ENCODE measurements at regions not wholly inside any gene's neighbourhood (a gene's known extent, or its start where the extent isn't known, plus 50 kb on each side); places are given as distances from the start of the nearest gene placed in this dataset.
"Not testable (repeated sequence)": the region's sequence is repeated elsewhere in the genome, so short reads cannot be mapped to it uniquely, and the experiment has no call there.

DNA sequence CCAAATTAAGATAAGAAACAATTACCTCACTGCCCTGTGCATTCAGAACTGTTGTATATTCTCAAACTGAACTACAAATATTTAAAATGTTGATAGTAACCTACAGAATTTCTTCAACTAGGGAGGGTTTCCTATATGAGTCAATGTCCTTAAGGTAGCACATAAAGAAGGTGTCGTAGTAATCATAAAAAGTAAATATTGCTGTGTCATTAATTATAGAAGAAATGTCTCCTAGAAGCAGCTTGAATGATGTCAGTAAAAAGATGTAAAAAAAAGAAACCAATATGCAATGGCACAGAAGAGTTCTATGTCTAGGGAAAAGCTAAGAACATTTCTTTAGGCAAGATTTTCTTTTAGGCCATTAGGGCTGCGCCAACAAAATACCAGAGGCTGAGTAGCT, 559.6 kb upstream of the EPHA5 start:
- no peak for DNase-seq

DNA sequence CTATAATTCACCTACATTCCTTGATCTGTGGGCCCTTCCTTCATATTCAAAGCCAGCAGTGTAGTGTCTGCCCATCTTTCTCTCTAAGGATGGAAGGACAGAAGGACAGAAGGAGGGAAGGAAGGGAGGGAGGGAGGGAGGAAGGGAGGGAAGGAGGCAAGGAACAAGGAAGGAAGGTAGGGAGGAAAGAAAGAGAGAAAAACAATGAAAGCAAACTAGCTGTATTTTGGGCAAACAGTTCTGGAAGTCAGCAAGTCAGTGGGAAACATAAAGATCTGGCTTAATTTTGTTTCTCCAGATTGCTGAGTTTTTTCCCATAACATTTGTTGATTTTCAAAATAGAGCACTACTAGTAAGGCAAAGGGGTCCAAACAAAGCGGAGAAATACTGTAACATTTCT, 555.2 kb upstream of the EPHA5 start:
- DNase-seq, result no peak

DNA sequence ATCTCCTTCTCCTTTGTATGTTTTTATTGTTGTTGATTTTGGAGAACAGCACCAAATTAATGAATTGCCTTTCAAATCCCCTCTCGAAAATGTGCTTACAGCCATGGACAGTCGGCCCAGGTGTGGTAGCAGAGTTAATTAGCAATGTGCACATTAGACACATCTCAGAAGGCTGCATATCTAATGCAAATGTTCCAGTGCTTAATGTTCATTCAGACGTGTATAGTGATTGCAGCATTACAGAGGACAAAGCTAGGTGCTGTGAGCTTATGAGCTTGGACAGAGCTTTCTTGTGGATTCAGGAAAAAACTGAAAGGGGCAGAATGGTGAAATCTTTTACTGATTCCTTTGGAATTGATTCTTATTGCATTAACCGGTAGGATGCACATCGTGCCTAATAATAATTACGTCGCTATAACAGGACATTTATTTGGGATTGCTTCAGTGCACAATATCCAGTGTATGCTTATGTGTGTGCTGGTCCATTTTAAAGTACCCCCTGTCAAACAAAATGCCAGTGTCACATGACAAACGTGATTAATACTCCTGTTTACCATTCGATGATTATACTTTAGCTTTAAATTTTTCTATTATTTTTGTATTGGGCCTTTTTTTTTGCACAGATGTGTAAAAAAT, 552.9 kb upstream of the EPHA5 start:
- no peak for DNase-seq

DNA sequence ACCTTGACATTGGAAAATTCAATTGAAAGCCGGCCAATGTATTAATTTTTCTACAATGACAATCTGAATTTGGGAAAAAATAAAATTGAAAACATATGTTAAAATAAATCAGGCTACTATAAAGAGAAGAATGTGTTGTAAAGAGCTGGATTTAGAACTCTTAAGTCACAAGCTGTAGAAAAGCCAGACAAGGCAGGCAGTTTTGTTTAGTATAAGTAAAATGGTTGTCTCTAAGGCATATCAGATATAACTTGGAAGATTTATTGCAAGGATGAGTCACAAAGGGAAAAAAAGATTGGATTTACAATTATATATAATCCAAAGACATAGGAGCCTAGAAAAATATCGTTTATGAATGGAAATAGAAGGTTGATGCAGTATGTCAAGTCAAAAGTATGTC, 549.1 kb upstream of the EPHA5 start:
- DNase-seq, result no peak

DNA sequence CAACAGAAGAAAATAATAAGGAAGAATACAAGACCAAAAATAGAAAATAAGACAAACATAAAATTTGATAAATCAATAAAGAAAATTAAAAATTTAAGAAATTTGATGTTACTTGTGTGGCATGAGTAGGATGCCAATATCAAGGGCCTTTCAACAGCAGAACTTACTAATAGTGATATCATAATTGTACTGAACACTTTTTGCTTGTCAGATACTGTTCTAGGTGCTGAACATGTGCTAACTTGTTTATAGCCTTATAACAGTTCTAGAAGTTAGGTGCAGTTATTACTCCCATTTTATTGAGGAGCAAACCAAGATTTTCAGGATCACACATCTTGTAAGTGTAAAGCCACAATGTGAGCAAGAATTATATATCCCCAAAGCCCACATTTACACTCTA, 546.0 kb upstream of the EPHA5 start:
- DNase-seq, result no peak

DNA sequence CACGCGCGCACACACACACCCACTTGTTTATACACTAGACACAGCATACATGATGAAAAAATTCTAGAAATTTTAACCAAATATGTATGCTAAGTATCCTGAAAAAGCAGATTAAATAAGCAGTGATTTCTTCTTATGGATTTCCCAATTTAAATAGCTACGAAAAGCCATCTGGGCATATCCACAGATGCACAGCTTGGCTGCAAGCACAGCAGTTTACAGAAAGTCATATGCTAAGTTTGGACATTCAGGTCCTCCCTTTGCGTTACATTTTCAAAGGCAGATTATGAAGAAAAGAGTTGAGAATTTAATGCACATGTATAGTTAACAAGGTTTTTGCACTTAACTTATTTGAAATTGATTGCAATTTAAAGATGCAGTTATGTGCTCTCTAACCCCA, 542.2 kb upstream of the EPHA5 start:
- no peak for DNase-seq

DNA sequence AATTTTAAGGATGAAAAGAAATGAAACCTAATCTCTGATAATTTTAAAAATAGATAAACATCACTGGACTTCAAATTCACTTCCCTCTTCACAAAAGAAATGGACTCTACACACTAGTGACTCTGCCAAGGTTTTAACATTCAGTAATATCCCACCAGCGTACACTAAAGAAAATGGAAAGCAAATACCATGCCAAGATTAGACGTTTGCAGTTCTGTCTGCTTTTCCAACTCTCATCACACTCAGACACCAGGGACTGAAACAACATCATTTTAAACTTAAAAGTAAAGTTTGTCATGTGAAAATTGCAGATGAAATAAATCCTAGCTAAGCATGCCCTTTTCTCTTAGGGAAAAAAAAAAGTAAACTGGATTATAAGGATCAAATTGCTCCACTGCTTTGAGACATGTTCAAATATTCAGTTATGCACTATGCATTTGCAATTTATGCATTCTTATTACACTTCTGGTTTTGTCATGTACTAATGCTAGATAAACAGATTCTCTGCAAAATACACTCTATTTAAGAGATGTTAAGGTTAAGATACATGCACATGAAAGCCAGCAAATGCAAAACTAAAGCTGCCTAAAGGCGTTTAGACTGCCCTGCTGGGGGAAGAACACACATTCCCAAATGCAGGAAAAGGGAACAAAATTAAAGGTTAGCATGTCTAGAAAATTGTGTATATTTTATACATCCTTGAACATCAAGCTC, 534.4 kb upstream of the EPHA5 start:
- no peak for DNase-seq

DNA sequence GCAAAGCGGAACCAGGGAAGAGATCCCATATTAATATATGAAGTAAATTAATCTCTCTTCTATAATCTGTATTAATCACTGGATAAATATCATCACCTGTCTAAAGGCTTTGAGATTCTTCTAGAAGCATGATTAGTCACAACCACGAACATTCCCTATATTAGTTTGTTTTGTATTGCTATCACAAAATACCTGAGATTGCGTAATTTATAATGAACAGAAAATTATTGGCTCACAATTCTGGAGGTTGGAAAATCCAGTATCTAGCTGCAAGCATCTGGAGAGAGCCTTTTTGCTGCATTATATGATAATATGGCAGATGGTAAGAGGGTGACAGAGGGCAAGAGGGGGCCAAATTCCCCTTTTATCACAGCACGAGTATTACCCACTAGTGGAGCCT, 532.6 kb upstream of the EPHA5 start:
- DNase-seq, result no peak

DNA sequence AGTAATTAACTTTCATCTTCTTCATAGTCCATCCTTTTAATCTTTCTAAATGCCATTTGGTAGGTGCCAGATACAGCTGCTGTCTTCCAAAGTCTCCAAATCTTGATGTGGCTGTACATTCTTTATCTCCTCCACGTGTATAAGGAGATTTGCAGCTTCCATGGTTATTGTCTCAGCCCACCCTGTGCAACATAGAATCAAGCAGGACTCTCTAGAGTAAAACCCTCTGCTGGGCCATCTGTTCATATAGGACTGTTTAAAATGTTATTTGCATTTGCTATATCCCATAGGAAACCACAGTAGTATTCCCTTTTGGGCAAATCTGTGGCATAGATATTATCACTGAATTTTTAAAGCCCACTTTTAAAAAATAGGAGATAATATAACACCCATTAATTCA, 527.2 kb upstream of the EPHA5 start:
- no peak for DNase-seq

DNA sequence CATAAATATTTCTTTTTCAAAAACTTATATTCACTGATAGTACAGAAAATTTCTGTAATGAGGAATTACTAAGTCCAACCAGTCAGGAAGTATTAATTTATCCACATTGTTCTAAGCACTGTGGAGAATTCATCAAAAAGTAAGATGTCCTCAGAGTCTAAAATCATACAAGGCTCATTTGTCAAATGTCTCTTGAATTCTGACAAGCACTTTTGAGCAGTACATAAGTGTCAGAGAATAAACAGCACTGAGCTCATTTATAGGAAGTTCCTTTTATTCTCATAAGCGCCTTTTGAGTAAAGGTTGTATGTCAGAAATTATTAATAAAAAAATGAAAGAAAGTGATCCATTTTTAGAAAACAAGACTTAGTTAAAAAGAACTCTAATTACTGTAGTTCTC, 523.2 kb upstream of the EPHA5 start:
- DNase-seq, result no peak

DNA sequence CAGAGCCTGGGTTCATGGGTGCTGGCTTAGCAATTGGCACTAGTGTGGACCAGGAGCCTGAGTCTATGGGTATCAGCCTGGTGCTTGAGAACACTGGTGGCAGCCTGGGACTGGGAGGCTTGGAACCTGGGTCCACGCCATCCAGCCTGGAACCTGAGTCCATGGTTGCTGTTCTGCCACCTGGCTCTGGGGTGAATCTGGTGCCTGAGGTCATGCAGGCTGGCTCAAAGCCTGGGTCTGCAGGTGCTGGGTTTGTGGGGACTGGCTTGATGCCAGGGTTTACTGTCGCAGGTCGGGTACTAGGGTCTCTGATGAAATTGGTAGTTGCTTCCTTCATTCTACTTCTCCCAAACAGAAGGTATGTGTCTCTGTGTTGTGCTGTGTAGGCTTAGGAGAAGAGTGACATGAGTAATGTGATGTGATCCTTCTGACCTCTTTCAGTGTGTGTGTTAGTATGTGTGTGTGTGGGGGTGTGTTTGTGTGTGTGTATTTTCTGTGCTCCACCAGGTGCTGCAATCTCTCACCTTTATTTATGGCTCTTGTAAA, 517.0 kb upstream of the EPHA5 start:
- DNase-seq, result no peak

DNA sequence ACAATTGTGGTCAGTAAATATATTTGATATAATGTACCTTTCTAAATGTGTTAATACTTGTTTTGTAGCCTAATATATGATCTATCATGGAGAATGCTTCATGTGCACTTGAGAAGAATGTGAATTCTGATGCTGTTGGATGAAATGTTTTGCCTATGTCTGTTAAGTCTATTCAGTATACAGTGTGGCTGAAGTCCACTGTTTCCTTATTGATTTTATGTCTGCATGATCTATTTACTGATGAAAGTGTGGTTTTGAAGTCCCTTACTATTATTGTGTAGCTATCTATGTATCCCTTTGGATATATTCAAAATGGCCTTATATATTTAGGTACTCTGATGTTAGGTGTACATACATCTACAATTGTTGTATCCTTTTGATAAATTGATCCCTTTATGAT, 515.8 kb upstream of the EPHA5 start:
- DNase-seq, result no peak

DNA sequence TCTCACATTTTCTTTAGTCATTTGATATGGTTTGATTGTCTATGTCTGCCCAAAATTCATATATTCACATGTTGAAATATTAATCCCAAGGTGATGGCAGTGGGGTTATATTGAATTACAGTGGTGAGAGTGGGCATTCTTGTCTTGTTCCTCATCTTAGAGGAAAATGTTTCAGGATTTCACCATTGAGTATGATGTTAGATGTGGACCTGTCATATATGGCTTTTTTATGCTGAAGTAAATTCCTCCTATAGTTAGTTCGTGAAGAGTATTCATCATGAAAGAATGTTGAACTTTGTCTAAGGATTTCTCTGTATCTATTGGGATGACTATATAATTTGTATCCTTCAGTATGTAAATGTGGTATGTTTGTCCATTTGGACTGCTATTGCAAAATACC, 512.3 kb upstream of the EPHA5 start:
- DNase-seq, result no peak

DNA sequence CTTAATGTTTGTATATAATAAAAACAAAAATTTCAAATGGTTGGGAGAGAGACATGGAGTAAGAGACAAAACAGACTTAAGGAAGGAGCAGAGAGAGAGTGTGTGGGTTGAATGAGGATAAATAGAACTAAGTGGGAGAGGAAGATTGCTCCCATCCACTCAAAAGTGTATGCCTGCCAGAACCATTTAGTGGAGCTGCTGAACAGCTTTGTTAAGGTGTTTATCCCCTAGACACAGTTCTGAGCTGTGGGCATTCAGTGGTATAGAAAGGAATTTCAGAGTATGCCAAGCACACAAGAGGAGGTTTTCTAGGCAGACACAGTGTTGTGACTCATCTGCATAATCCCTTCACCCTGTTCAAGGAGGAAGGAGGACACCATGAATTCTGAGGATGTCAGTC, 508.6 kb upstream of the EPHA5 start:
- no peak for DNase-seq

DNA sequence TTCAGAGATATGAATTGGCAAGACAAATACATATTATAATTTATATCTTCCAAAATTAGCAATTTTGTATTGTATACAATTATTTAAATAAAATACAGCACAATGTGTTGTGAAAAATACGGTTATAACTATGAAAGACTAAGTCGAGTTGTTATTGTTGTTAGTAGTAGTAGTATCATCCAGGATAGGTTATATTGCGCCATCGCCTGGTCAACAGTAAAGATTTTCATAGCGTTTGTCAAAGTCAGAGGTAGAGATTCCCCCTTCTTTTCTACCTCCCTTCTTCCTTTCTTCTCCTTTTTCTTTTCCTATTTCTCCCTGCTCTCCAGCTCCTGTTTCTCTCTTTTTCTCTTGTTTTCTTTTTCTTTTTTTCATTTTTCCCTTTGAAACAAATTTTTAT, 499.1 kb upstream of the EPHA5 start:
- no peak for DNase-seq

DNA sequence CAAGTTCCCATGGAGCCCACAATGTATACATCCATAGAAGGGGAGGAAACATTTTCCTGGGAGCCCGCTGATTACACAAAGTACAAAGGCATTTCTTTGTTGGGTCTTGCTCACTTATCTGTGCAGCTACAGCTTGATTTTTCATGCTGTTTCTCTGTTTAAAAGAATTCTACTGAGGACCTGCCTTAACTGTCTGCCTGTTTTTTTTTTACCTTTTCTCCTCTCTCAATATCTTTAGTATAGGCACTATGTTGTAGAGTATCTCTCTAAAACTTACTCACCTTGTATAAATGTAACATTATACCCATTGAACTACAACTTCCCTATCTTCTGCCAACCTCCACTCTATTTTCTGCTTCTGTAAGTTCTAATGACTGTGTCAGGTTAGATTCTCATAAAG, 494.6 kb upstream of the EPHA5 start:
- DNase-seq, result no peak

DNA sequence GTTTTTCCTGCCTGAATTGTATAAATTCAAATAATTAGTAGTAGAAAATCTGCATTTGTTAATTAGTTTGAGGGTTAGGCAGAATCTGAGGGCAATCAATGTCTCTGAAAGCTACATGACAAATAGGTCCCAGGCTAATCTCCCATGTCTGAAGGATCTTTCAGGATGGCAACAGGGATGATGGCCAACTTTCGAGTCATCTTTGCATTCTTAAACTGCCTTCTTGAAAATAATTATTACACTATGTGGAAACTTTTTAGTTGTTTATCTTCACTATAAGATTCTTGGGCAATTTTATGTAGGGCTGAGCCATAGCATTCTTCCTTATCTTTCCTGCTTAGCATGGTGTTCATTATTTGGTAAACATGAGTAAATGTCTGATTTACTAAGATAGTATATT, 490.3 kb upstream of the EPHA5 start:
- DNase-seq, result no peak

DNA sequence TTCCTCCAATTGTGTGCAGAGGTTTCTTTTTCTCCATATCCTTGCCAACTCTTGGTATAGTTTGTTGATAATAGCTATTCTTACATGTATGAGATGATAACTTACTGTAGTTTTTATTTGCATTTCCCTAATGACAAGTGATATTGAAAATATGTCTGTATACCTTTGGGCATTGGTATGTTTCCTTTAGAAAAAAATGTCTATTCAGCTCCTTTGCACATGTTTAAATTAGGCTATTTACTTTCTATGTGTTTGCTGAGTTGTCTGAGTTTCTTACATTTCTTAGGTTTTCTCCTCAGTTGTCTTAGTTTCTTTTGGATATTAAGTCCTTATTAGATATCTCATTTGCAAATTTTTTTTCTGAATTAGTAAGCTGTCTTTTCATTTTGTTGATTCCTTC, 487.3 kb upstream of the EPHA5 start:
- DNase-seq, result no peak

DNA sequence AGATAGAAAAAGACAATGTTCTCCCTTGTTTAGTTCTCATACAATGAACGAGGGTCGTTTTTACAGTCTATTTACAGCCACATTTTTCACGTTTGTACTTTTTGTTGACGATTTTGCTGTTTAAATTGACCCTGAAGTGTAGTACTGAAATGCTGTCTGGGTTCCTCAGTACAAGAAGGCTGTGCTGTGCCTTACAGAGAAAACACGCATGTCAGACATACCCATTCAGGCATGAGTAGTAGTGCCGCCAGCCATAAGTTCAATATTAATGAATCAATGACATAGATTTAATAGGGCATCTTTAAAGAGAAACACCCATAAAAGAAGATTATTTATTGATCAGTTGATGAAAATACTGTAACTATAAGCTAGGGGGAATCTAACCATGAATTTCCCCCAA, 459.8 kb upstream of the EPHA5 start:
- DNase-seq, result no peak

DNA sequence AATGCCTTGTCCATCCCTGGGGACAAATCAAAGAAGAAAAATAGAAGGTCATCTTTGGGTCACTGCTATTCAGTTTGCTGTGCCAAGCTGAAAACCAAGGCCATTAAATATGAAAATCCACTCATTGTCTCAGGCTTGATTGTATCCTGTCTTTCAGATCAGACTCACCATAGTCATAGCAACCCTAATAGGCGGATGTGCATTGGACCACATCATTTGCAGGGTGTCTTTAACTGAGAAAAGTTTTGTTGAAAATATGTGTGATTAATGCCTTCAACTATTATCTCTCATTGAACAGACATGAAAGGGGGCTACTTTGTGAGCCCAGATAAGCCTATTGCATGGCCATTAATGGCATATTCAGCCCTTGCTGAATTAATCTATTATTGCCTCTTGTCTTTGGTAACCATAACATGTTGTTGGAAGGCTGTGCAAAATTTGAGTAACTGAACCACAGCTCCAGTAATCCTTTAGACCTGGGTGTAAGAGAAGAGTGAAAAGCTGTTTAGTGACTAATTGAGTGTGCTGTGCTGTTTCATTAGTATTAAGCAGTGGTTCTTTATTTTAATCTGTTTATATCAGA, 453.6 kb upstream of the EPHA5 start:
- DNase-seq, result no peak

DNA sequence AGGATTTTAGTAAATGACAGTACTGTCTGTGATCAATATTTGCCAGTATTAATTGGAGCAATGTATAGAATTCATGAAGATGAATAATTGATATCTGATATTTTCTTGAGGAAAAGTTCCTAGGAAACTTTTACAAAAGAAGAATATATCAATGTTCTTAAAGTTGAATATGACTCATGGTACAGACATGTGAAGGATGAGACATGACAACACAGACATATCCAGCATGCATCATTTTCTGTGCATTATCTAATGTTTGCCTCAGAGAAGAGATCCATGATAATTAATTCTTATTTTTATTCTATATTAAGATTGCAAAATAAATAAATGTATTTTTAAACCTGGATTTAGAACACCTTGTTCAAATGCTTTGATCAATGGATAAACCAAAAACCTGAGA, 452.9 kb upstream of the EPHA5 start:
- no peak for DNase-seq

DNA sequence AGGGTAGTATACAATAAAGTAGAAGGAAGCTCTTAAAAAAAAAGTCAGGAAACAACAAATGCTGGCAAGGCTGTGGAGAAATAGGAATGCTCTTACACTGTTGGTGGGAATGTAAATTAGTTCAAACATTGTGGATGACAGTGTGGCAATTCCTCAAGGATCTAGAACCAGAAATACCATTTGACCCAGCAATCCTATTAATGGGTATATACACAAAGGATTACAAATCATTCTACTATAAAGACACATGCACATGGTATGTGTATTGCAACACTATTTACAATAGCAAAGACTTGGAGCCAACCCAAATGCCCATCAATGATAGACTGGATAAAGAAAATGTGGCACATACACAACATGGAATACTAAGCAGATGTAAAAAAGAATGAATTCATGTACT, 444.9 kb upstream of the EPHA5 start:
- DNase-seq, result not testable (repeated sequence)

DNA sequence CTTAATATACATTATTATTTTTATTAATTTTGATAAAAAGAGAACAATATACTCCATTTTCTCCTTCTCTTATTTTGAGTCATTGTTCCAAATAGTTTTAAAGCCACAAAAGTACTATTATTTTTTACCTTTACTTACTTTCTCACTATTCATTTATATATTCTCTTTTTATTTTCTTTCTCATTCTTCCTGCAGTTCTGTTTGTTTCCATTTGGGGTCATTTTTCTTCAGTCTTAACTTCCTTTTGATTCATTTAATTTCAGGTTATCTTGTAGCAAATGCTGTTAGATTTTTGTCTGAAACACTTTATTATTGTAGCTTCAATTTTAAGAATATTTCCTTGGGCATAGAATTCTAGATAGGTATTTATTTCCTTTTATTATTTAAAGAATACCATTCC, 438.6 kb upstream of the EPHA5 start:
- DNase-seq, result no peak

DNA sequence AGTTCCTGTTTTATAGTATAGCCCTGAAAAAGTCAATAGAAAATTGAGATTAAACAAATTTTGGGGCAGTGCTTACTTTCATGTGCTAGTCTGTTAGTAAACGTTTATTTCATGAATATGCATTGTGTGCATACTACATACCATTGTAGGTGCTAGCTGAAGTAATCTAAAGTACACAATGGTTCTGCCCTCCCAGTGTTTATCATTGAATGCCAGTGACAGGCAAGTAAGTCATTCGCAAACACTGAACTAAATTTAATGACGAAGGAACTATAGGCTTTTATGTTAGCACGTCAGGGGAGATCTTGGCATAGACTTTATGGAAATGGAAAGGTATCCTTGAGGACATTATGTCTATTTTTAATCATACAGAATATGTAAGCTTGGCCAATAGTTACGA, 426.9 kb upstream of the EPHA5 start:
- DNase-seq, result no peak

DNA sequence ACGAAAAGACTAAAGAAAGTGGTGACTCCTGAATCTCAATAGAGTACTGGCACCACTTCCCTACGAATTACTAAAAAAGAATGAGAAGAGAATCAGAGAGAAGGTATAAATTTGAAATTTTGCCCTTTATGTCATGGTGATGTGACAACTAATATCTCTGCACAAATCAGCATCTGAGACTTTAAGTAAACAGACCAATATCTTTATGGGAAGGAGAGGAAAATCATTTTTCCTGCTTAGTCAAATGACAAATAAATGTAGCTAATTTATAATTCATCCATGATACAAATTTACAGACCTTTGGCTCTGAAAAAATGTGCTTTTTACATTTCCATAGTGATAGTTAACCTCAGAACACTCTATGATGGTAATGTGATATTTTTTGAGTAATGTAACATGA, 424.8 kb upstream of the EPHA5 start:
- DNase-seq, result no peak
